HG03575 (cell line): ENCODE measurements at regions not wholly inside any gene's neighbourhood (a gene's known extent, or its start where the extent isn't known, plus 50 kb on each side); places are given as distances from the start of the nearest gene placed in this dataset.

Experiments used
- ATAC-seq: cut with Tn5 transposase; IDR thresholded peaks from one replicate; pipeline ENCODE4 v1.9.1; 2021; ENCODE audit not compliant: unreplicated experiment, insufficient number of reproducible peaks, low FRiP score; ENCODE audit errors: extremely low read depth

- ATAC-seq = no peak
Observed at GRCh38 chr1:208557046-208557722, 313.0 kb upstream of the PLXNA2 start.

- ATAC-seq = no peak
Observed at GRCh38 chr1:208557723-208558094, 313.5 kb upstream of the PLXNA2 start.

GRCh38 chr1:208559597-208560329, 315.6 kb upstream of the PLXNA2 start:
- ATAC-seq = no peak

GRCh38 chr1:208562151-208562960, 318.2 kb upstream of the PLXNA2 start:
- ATAC-seq = no peak

GRCh38 chr1:208564466-208564865, 320.3 kb upstream of the PLXNA2 start:
- no peak for ATAC-seq

- no peak for ATAC-seq
Observed at GRCh38 chr1:208565756-208566440, 321.7 kb upstream of the PLXNA2 start.

- no peak for ATAC-seq
Observed at GRCh38 chr1:208569181-208569580, 325.0 kb upstream of the PLXNA2 start.

- ATAC-seq = no peak
Observed at GRCh38 chr1:208570362-208570761, 326.2 kb upstream of the PLXNA2 start.

- ATAC-seq = no peak
Observed at GRCh38 chr1:208576425-208576824, 332.2 kb upstream of the PLXNA2 start.

GRCh38 chr1:208577381-208577905, 333.3 kb upstream of the PLXNA2 start:
- no peak for ATAC-seq

- ATAC-seq = no peak
Observed at GRCh38 chr1:208581209-208581608, 337.0 kb upstream of the PLXNA2 start.

GRCh38 chr1:208581667-208582066, 337.5 kb upstream of the PLXNA2 start:
- no peak for ATAC-seq

GRCh38 chr1:208584167-208584755, 340.1 kb upstream of the PLXNA2 start:
- no peak for ATAC-seq

- peak; percentile 65 for ATAC-seq
Observed at GRCh38 chr1:208587110-208587509, 342.9 kb upstream of the PLXNA2 start.

GRCh38 chr1:208593306-208594006, 349.3 kb upstream of the PLXNA2 start:
- no peak for ATAC-seq

GRCh38 chr1:208595236-208595635, 351.1 kb upstream of the PLXNA2 start:
- no peak for ATAC-seq

- ATAC-seq = no peak
Observed at GRCh38 chr1:208595745-208596144, 351.6 kb upstream of the PLXNA2 start.

- ATAC-seq = no peak
Observed at GRCh38 chr1:208597571-208597970, 353.4 kb upstream of the PLXNA2 start.
